ENCODE measurements at regions not wholly inside any gene's neighbourhood (a gene's known extent, or its start where the extent isn't known, plus 50 kb on each side); places are given as distances from the start of the nearest gene placed in this dataset.

DNA sequence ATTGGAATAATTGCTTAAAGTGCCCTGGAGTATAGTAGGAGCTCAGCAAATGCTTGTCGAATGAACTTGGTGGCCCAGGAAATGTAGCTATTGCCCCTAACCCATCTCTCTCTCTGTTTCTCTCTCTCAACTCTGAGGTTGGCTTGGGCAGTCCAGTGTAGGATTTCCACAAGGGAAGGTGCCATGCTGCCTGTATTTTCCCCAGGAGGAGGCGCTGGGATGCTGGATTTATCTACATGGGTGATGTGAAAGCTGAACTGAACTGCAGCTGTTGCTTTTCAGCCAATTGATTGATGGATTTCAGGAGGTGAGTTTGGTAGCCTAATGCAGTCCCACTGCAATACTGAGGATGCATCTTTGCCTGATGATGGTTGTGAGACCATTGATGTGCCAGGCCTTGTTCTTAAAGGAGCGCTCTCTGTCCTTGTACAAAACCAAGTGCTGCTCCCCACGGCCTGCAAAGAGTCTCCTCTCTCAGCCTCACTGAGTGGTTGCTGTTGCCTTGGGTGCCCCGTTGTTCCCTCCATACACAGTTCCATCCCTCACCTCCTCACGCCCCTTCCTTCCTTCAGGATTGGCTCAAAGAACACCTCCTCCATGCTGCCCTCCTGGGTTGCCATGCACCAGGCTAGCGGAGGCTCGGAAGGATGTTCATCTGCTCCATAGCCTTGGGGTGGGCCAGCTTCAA, 200.6 kb downstream of the GLRX3 start:
- TF ChIP-seq GATA3 (IDR thresholded peaks at IDR 0.05; ENCODE audit: low read depth, low read length), result no peak
- TF ChIP-seq GATA2 (IDR thresholded peaks at IDR 0.05; ENCODE audit: low read depth, low read length), result no peak

Data from SH-SY5Y (cell line).